Hepatocyte (in vitro differentiated cells): ENCODE measurements at regions not wholly inside any gene's neighbourhood (a gene's known extent, or its start where the extent isn't known, plus 50 kb on each side); places are given as distances from the start of the nearest gene placed in this dataset.

Experiments
- DNase-seq: peaks from one replicate; pipeline ENCODE4 v3.0.0-alpha.2; 2016; ENCODE audit warnings: low spot score
- H2AFZ ChIP-seq: fragments of 200-600 bp; sonication (generic); 2 replicates; pipeline ENCODE4 v1.6.0; 2016; ENCODE audit warnings: antibody characterized with exemption, mild to moderate bottlenecking
- H3K27ac ChIP-seq: fragments of 200-600 bp; sonication (generic); 2 replicates; pipeline ENCODE4 v1.5.1; 2016; ENCODE audit warnings: mild to moderate bottlenecking
- H3K27me3 ChIP-seq: fragments of 200-600 bp; sonication (generic); 2 replicates; pipeline ENCODE4 v1.6.1; 2016
- H3K36me3 ChIP-seq: fragments of 200-600 bp; sonication (generic); replicated peaks from 2 replicates; pipeline ENCODE4 v1.5.1; 2016; ENCODE audit warnings: low read depth; ENCODE audit not compliant: insufficient read depth
- H3K4me1 ChIP-seq: fragments of 200-600 bp; sonication (generic); 2 replicates; pipeline ENCODE4 v1.5.1; 2016; ENCODE audit warnings: mild to moderate bottlenecking, moderate library complexity; ENCODE audit not compliant: insufficient read depth
- H3K4me2 ChIP-seq: fragments of 200-600 bp; sonication (generic); 2 replicates; pipeline ENCODE4 v1.6.0; 2016
- H3K4me3 ChIP-seq: fragments of 200-600 bp; sonication (generic); 2 replicates; pipeline ENCODE4 v1.5.1; 2016; ENCODE audit warnings: mild to moderate bottlenecking
- H3K79me2 ChIP-seq: fragments of 200-600 bp; sonication (generic); 2 replicates; pipeline ENCODE4 v1.6.0; 2017; ENCODE audit warnings: mild to moderate bottlenecking
- H3K9me2 ChIP-seq: fragments of 200-600 bp; sonication (generic); replicated peaks from 2 replicates; pipeline ENCODE4 v1.6.0; 2017; ENCODE audit warnings: mild to moderate bottlenecking; ENCODE audit not compliant: insufficient read depth
- H3K9me3 ChIP-seq: fragments of 200-600 bp; sonication (generic); 2 replicates; pipeline ENCODE4 v1.5.1; 2016; ENCODE audit warnings: low read depth, mild to moderate bottlenecking
- H4K20me1 ChIP-seq: fragments of 200-600 bp; sonication (generic); 2 replicates; pipeline ENCODE4 v1.6.0; 2016; ENCODE audit warnings: mild to moderate bottlenecking; ENCODE audit not compliant: insufficient read depth, poor library complexity, severe bottlenecking
- EZH2 ChIP-seq: fragments of 200-600 bp; sonication (generic); IDR thresholded peaks from 2 replicates; pipeline ENCODE4 v1.6.1; 2016; ENCODE audit warnings: antibody characterized with exemption, mild to moderate bottlenecking, borderline replicate concordance
- EZH2phosphoT487 ChIP-seq: fragments of 200-600 bp; sonication (generic); IDR thresholded peaks from one replicate; pipeline ENCODE4 v1.6.1; 2018; ENCODE audit warnings: antibody characterized with exemption, mild to moderate bottlenecking, low read depth, moderate library complexity; ENCODE audit not compliant: unreplicated experiment, severe bottlenecking
- WGBS: methylation state at CpG from one replicate; pipeline ENCODE4 v1.1.6; 2016; ENCODE audit warnings: low lambda C conversion rate; ENCODE audit errors: missing lambda C conversion rate; 5-methylcytosine and 5-hydroxymethylcytosine counted together
- TF ChIP-seq, protein P1 (sequence below): fragments of 200-600 bp; sonication (generic); IDR thresholded peaks from 2 replicates; pipeline ENCODE4 v1.5.1; 2016; ENCODE audit warnings: antibody characterized with exemption, mild to moderate bottlenecking; ENCODE audit not compliant: poor library complexity

GRCh38 chr6:98657764-98658163 is 176.6 kb upstream of the POU3F2 start:
- H3K27ac ChIP-seq, result no peak overlapping the region
- H3K36me3 ChIP-seq, result no peaks in the 10 kb centered on the region
- 50% methylated on average over 5 of the region's 5 CpGs for WGBS
- H3K27me3 ChIP-seq, result no peaks in the 10 kb centered on the region
- H3K4me3 ChIP-seq, result no peak overlapping the region
- TF ChIP-seq, protein P1, sequence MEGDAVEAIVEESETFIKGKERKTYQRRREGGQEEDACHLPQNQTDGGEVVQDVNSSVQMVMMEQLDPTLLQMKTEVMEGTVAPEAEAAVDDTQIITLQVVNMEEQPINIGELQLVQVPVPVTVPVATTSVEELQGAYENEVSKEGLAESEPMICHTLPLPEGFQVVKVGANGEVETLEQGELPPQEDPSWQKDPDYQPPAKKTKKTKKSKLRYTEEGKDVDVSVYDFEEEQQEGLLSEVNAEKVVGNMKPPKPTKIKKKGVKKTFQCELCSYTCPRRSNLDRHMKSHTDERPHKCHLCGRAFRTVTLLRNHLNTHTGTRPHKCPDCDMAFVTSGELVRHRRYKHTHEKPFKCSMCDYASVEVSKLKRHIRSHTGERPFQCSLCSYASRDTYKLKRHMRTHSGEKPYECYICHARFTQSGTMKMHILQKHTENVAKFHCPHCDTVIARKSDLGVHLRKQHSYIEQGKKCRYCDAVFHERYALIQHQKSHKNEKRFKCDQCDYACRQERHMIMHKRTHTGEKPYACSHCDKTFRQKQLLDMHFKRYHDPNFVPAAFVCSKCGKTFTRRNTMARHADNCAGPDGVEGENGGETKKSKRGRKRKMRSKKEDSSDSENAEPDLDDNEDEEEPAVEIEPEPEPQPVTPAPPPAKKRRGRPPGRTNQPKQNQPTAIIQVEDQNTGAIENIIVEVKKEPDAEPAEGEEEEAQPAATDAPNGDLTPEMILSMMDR, result no peak
- TF ChIP-seq EZH2 (no peak), EZH2phosphoT487 (no peak)
- H3K4me1 ChIP-seq, result no peaks in the 10 kb centered on the region
- no peak overlapping the region for H2AFZ ChIP-seq
- H3K4me2 ChIP-seq, result no peak overlapping the region
- no peaks in the 10 kb centered on the region for H3K9me2 ChIP-seq
- peak; percentile 86 for DNase-seq
- H3K79me2 ChIP-seq, result no peaks in the 10 kb centered on the region
- no peaks in the 10 kb centered on the region for H3K9me3 ChIP-seq
- no peaks in the 10 kb centered on the region for H4K20me1 ChIP-seq

- DNase-seq, result no peak
- no peaks in the 10 kb centered on the region for H3K79me2 ChIP-seq
- no peaks in the 10 kb centered on the region for H3K9me3 ChIP-seq
- no peak overlapping the region for H3K27ac ChIP-seq
- no peak overlapping the region for H3K4me2 ChIP-seq
- H3K27me3 ChIP-seq, result no peaks in the 10 kb centered on the region
- TF ChIP-seq, protein P1, result no peak
- TF ChIP-seq EZH2phosphoT487 (no peak), EZH2 (no peak)
- no peaks in the 10 kb centered on the region for H3K4me1 ChIP-seq
- H3K9me2 ChIP-seq, result no peaks in the 10 kb centered on the region
- H3K36me3 ChIP-seq, result no peaks in the 10 kb centered on the region
- no peak overlapping the region for H2AFZ ChIP-seq
- H3K4me3 ChIP-seq, result no peak overlapping the region
- no peaks in the 10 kb centered on the region for H4K20me1 ChIP-seq
Measured at GRCh38 chr6:98669371-98669770, 165.0 kb upstream of the POU3F2 start.

DNA sequence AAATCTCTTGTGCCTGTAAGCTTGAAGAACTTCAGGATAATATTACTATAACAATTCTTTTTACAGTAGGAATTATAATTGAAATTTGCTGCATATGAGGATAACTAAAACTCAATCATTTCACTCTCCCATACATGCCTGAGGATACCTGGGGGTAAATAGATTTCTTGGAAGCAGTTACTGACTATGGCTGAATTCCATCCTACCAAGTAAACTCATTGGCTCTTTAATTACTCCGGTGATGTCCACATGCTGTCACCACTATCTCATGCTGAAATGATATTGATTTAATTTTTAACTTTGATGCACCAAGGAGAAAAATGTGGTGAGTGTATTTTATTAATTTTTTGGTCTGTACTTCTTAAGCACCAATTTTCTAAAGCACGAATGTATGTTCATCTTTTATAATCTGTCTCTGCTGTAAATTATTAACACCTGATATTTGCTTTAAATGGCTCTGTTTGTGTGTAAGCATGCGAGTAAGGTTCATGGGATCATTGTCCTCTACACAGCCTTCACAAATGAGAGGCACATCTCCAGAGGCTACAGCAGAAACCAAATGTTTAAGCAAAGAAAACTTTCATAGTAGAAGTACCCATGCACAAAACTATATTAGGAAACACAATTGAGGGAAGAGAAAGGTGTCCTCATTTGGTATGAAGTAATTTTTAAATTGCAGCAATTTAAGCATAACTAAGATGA is 164.2 kb upstream of the POU3F2 start:
- Histone ChIP-seq H3K9me3 (no peaks in the 10 kb centered on the region), H4K20me1 (no peaks in the 10 kb centered on the region), H3K27ac (no peak overlapping the region), H3K79me2 (no peaks in the 10 kb centered on the region), H2AFZ (no peak overlapping the region), H3K4me2 (no peak overlapping the region), H3K9me2 (no peaks in the 10 kb centered on the region), H3K4me3 (no peak overlapping the region), H3K36me3 (no peaks in the 10 kb centered on the region), H3K4me1 (no peaks in the 10 kb centered on the region), H3K27me3 (no peaks in the 10 kb centered on the region)
- WGBS, result 62% methylated on average over 3 of the region's 3 CpGs
- TF ChIP-seq, protein P1, result no peak
- no peak for TF ChIP-seq EZH2
- no peak for TF ChIP-seq EZH2phosphoT487
- no peak for DNase-seq
